ENCODE measurements at regions not wholly inside any gene's neighbourhood (a gene's known extent, or its start where the extent isn't known, plus 50 kb on each side); places are given as distances from the start of the nearest gene placed in this dataset.

DNA sequence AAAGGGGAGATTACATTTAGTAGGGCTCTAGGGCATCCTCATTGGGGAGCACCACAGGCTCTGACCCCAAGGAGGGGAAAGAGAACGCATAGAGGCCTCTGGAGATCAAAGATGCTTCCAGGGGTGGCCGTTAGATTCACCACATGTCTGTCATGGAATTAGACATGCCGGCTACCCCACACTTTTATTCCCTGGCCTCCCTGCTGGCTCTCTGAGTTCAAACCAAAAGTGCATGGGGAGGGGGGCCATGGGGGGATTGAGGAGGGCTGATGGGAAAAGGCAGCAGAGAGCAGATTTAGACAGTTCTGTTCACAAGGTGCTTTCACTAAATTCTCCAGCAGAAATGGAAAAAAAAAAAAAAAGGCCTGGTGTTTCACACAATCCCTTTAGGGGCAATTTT, 64.4 kb upstream of the ZNF521 start:
- TF ChIP-seq, protein P1, sequence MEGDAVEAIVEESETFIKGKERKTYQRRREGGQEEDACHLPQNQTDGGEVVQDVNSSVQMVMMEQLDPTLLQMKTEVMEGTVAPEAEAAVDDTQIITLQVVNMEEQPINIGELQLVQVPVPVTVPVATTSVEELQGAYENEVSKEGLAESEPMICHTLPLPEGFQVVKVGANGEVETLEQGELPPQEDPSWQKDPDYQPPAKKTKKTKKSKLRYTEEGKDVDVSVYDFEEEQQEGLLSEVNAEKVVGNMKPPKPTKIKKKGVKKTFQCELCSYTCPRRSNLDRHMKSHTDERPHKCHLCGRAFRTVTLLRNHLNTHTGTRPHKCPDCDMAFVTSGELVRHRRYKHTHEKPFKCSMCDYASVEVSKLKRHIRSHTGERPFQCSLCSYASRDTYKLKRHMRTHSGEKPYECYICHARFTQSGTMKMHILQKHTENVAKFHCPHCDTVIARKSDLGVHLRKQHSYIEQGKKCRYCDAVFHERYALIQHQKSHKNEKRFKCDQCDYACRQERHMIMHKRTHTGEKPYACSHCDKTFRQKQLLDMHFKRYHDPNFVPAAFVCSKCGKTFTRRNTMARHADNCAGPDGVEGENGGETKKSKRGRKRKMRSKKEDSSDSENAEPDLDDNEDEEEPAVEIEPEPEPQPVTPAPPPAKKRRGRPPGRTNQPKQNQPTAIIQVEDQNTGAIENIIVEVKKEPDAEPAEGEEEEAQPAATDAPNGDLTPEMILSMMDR (conservative IDR thresholded peaks at IDR 0.05; ENCODE audit: low read depth, low read length), result no peak
- TF ChIP-seq EZH2 (IDR thresholded peaks at IDR 0.05; ENCODE audit: borderline replicate concordance, low read depth, low read length, poor library complexity, severe bottlenecking), result no peak

Data from A673 (cell line).